GM19239 (cell line): ENCODE measurements at regions not wholly inside any gene's neighbourhood (a gene's known extent, or its start where the extent isn't known, plus 50 kb on each side); places are given as distances from the start of the nearest gene placed in this dataset.
"Not testable (repeated sequence)": the region's sequence is repeated elsewhere in the genome, so short reads cannot be mapped to it uniquely, and the experiment has no call there.

Experiments
- DNase-seq: peaks from one replicate; pipeline ENCODE4 v3.0.0; 2011; ENCODE audit warnings: low spot score; ENCODE audit not compliant: insufficient read length
- FAIRE-seq: peaks from 2 replicates; lab custom pipeline; 2011; peaks lifted over from hg19 to GRCh38; lab: Jason Lieb, UNC

GRCh38 chr13:40352802-40353562 lies 313.5 kb downstream of the FOXO1 start:
- DNase-seq, result no peak
- FAIRE-seq, result no peak

- no peak for DNase-seq
These were observed 311.2 kb downstream of the FOXO1 start for GRCh38 chr13:40355126-40355724.

GRCh38 chr13:40356011-40356410 lies 310.4 kb downstream of the FOXO1 start:
- DNase-seq, result no peak
- no peak for FAIRE-seq

More at GRCh38 chr13:40355126-40355724, 311.2 kb downstream of the FOXO1 start:
- FAIRE-seq, result no peak

GRCh38 chr13:40356458-40356857 lies 310.0 kb downstream of the FOXO1 start:
- not testable (repeated sequence) for FAIRE-seq, DNase-seq

GRCh38 chr13:40362502-40362901 lies 303.9 kb downstream of the FOXO1 start:
- FAIRE-seq (no peak), DNase-seq (no peak)

- no peak for FAIRE-seq
- DNase-seq, result no peak
These were observed 302.8 kb downstream of the FOXO1 start for GRCh38 chr13:40363653-40364052.

GRCh38 chr13:40366119-40366518 lies 300.3 kb downstream of the FOXO1 start:
- no peak for DNase-seq
- no peak for FAIRE-seq

GRCh38 chr13:40368127-40368891 lies 298.1 kb downstream of the FOXO1 start:
- no peak for DNase-seq
- FAIRE-seq, result no peak

GRCh38 chr13:40370661-40371060 lies 295.8 kb downstream of the FOXO1 start:
- DNase-seq (no peak), FAIRE-seq (no peak)

- DNase-seq (no peak), FAIRE-seq (no peak)
These were observed 294.8 kb downstream of the FOXO1 start for GRCh38 chr13:40371531-40372125.

GRCh38 chr13:40373608-40374007 lies 292.8 kb downstream of the FOXO1 start:
- not testable (repeated sequence) for DNase-seq, FAIRE-seq

- DNase-seq (no peak), FAIRE-seq (no peak)
These were observed 290.8 kb downstream of the FOXO1 start for GRCh38 chr13:40375489-40376171.

- no peak for DNase-seq
- FAIRE-seq, result no peak
These were observed 290.1 kb downstream of the FOXO1 start for GRCh38 chr13:40376296-40376849.

GRCh38 chr13:40376867-40377535 lies 289.4 kb downstream of the FOXO1 start:
- no peak for FAIRE-seq
- no peak for DNase-seq

GRCh38 chr13:40377783-40378182 lies 288.7 kb downstream of the FOXO1 start:
- FAIRE-seq (no peak), DNase-seq (no peak)

- DNase-seq (no peak), FAIRE-seq (no peak)
These were observed 287.2 kb downstream of the FOXO1 start for GRCh38 chr13:40379196-40379595.

- DNase-seq (no peak), FAIRE-seq (no peak)
These were observed 286.5 kb downstream of the FOXO1 start for GRCh38 chr13:40379794-40380578.

GRCh38 chr13:40381935-40382764 lies 284.3 kb downstream of the FOXO1 start:
- FAIRE-seq (no peak), DNase-seq (no peak)
